ENCODE measurements at regions not wholly inside any gene's neighbourhood (a gene's known extent, or its start where the extent isn't known, plus 50 kb on each side); places are given as distances from the start of the nearest gene placed in this dataset.

DNA sequence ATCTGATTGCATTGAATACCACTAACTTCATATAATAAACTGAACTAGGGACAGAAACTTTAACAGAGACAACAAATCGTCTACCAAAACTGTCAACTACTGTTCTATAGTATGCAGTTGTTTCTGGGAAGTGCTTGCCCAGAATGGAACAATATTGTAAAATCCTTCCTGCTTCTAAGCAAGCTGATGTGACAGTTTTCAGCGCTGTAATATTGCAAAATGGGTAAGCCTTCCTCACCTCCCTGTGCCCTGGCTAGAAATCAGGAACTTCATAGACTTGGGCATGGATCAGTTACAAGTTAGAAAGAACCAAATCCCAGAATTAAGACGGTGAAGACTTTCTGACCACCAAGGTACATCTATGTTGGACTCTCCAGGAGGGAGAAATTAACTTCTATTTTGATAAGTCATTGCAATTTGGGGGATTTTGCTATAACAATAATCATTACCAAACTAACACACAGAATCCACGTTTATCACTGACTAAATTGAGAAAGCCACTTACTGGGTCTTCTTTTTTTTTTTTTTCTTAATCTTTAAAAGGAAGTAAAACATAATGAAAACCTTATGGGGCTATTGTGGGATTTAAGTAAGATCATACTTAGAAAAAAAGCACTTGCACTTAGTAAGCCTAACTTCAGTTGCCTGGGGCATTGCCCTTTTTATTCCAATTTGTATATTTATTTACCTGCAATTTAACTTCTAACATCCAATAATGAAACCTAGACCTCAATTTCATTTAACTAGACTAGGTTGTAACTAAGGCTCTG is 261.5 kb downstream of the TRIB2 start:
- DNase-seq, result no peak

DNA sequence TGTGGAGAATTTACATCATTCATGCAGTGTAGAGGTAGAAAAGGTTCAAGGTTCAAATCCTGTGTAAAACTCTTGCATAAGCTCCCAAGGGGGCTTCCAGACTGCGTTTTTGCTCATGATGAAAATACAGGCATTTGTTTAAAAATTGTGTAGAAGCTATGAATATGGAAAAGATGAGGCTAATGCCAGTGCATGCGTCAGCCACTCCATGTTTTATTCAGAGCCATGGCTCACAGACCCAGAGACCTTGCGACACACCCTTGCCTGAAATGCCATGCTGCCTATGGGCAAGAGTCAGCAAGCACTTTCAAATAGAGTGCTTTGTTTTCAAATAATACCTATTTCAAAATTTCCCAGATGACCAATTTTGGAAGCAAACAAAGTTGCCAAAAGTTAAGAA is 262.3 kb downstream of the TRIB2 start:
- no peak for DNase-seq

DNA sequence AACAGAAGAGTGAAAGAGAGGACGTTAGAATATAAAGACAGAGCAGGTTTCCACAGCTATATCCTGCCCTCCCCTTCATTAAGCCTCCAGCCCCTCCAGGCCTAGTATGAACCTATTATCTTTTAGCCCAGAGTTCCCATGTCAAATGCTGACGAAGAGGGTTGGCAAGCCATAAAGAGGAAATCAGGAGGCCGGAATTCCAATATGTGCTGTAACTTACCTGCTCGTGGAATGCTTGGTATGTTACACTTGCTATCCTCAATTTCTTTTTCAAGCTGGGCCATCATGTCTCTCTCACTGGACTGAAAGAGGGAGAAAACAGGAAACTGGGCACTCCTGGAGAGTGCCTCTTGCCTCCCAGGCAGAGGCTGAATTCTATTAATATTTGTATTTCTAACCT is 264.1 kb downstream of the TRIB2 start:
- no peak for DNase-seq

DNA sequence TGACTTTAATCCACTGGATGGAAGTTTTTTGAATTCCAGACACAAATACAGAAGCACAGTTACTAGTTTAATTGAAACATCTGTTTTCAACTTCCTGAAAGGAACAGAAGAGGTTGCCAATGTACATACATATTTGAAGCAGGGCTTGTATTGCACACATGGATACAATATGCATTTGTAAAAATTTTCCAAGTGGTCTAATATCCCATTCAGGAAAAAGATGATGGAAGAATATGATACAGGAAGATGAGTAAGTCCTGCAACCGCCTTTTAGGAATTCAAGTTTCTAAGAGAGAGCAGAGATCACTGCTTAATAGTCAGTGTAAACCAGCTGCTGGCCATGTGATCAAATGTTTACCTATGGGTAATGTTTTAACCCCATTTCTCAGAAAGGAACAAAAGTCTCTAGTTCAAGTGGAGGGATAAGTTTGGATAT is 265.4 kb downstream of the TRIB2 start:
- DNase-seq, result no peak

DNA sequence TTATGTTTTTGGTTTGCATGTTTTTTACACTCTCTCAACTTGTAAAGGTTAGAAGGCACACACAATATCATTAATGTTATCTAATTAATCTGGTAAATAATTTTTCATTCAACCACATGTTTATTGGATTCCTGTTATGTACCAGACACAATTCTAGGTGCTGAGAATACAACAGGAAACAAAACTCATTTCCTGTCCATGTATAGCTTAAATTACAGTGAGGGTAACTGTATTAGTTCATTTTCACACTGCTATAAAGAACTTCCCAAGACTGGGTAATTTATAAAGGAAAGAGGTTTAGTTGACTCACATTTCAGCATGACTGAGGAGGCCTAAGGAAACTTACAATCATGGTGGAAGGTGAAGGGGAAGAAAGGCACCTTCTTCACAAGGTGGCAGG is 270.5 kb downstream of the TRIB2 start:
- DNase-seq, result no peak

DNA sequence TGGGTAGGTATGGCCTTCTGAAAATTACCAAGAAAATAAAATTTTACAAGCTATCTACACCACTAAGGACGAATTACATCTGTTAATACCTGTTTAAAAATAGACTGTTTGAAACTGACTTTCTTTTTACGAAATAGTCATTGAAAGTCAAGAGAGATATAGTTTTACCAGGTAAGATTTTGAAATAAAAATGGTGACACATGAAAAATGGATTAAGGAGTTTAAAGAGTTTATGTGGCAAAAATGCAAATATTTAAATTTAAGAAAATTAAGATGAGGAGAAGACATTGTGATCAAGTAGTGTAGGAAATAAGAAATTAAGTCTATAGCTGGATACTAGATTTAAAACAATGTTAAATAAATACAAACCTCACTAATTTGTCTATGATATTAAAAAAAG is 271.5 kb downstream of the TRIB2 start:
- DNase-seq, result no peak

DNA sequence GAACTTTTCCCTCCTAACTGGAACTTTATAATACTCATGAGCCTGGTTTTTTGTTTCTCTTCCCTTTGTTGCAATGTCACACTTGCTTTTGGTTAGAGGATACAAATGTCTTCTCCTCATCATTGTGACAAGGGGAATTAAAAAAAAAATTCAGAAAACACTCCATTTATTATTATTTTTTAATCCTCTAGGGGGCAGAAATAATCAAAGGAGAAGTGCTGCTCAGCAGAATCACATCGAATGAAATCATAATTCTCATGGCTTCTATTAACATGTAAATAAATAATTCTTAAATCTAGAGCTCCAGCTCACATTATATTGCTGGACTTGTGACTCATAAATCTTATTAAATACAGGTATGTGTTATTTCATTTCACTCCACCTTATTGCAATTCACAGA is 273.8 kb downstream of the TRIB2 start:
- no peak for DNase-seq

DNA sequence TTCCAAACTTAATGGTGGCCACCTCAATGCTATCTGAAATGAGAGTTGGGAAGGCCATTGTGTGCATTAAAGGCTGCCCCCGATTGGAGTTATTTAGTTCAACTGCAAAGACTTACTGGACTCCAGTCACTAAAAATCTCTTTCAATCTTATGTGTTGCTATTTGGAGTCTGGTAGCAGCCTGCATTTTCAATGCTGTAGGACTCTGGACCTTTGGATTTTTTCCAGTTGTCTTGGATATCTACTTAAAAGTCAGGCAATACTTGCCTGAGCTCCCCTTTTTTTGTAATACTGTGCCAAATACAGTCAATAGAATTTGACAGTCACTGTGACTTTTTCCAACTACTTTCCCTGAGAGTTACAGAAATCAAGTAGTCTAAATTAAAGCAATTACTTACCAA is 281.9 kb downstream of the TRIB2 start:
- DNase-seq, result no peak

DNA sequence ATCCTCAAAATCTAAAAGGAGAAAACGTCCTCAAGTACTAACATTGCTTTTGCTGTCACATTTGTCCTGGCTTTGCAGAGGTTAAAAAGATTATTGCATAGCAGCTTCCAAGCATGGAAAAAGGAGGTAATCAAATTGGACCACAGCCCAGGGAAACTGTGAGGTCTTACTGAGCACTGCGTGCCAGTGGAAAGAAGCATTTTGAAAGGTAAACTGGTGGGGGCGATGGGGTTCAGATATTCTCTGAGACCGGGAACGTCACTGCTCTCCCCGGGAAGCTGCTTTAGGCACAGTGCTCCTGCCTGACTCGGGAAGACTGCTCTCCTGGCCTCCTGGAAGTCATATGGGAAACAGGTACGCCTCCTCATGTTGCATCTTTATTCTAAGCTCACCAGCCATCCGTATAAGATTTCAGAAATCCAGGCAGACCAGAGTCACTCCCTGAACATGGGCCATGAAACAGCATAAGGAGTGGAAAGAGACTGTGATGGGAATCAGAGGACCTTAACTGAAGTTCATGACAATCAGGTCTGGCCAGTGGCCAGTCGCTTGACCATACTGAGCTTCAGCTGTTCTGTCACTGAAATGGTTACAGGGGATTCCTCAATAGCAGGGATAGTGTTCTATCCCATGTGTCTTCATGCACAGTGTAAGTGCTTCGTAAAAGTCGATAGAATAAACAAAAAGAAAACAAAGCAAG is 284.1 kb downstream of the TRIB2 start:
- no peak for DNase-seq

DNA sequence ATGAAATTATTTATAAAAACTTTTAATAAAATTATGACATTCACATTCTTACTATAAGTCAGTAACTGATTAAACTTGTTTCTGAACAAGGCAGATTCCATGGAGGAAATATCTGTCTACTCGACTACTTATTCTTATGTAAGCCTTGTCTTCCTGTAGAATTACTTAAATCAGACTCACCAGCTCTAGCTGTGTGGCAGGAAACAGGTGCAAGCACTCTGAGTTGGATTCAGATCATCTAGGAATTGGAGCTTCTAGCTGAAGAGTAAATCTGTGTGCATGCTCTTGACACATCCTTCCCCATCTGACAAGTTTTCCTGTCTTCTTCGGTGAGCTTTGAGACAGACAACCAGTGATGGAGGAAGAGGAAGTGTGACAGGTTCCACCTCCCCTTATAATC is 284.7 kb downstream of the TRIB2 start:
- DNase-seq, result no peak

DNA sequence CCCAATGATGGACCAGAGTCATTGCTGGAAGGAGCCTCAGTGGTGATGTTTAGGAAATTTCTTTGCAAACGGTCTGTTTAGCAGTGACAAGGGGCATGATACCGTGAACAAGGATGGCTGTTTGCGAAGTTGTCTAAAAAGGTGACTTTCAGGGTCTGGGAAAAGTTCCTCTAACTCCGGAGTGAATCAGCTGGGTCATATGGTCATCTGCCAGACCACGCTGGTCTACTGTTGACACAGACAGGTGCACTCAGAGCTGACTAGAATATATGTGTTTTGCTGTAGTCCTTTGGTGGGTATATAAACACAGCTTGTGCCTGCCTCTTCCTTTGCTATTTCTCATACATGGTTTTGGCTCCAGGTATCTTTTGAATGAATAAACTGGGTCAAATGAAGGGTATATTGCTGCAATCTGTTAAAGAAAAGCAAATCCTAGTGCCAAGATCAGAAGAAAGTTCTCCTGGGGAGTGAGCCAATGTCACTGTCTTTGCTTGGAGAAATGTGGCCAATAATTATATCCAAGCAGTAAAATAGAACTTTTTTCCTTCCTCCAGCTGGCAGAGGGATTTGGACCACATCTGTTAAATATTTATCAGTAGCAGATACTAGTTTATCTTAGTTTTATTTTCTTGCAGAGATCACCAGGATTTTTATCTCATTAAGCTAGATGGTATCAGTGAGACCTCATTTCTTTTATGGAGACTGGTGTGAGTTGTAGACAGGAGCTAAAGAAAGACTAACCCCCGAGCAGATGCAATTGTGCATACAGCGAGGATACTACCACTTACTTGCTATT is 286.0 kb downstream of the TRIB2 start:
- no peak for DNase-seq

DNA sequence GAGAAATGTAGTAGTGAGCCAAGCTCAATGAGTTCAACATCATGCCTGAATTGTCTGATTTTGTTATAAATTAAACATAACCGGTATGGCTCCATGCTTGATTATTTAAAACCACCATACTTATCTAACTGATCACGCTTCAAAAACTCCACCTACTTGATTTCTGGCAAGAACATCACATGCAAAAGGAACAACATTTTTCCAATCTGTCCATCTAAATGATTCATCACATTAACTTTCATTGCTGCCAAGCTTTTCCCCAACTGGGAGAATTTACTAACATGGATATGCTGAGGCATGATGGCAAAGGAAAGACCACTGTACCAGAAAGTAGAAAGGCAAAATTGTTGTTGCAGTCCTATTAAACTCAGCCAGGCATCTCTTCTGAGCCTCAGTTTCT is 286.8 kb downstream of the TRIB2 start:
- DNase-seq, result no peak

DNA sequence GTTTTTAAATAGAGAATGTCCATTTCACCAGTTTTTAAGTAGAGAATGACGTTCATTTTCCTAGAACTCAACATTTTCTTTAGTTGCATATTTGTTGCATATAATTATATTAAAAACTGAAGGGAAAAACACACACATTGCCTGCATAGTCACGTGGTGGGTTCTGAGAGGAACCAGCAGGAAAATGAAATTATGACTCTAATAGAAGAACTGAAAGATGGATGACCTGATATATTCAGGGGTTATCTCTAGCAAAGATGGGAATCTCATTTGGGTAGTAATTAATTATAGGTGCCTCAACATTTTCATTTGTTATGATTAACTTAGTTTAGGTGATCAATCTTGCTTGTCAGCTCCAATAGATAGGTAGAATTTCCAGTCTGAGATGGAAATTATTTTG is 288.3 kb downstream of the TRIB2 start:
- DNase-seq, result no peak

DNA sequence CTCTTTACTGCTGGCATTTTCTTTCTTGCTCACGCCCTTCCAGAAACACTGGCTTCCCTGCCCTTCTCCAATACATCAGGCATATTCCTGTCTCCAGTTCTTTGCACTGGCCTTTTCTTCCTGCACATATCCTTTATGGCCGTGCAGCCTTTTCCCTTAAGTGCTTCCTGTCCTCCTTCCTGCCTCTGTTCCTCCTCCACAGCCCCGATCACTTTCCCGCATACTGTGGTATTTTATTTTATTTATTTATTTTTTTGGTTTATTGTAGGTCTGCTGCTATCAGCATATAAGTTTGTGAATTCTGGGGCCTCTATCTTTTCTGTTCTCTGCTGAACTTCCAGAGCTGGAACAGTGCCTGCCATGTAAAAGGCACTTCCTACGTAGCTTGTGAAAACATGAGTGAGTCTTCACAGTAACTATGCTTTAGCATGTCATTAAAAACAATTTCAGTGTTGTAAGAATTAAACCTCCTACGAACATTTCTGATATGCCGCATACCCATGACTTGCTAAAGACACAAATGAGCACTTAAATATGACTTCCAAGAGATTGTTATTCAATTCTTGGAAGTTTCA is 289.1 kb downstream of the TRIB2 start:
- no peak for DNase-seq

DNA sequence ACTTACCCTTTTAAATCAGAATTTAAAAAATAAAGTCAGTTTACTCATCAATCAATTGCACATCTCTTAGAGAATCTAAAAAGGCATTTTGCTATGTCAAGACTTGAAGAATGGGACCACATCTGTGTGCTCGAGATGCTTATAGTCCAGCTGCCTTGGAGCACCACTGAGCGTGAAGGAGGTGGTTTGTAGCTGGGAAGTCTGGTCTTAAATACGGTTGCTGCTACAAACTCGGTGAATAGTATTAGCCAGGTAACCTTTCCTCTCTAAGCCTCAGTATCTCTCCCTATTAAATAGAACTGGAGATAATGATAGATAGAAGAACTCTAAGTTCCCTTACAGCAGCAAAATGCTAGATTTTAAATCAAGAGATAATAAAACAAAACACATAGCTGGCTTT is 289.7 kb downstream of the TRIB2 start:
- no peak for DNase-seq

DNA sequence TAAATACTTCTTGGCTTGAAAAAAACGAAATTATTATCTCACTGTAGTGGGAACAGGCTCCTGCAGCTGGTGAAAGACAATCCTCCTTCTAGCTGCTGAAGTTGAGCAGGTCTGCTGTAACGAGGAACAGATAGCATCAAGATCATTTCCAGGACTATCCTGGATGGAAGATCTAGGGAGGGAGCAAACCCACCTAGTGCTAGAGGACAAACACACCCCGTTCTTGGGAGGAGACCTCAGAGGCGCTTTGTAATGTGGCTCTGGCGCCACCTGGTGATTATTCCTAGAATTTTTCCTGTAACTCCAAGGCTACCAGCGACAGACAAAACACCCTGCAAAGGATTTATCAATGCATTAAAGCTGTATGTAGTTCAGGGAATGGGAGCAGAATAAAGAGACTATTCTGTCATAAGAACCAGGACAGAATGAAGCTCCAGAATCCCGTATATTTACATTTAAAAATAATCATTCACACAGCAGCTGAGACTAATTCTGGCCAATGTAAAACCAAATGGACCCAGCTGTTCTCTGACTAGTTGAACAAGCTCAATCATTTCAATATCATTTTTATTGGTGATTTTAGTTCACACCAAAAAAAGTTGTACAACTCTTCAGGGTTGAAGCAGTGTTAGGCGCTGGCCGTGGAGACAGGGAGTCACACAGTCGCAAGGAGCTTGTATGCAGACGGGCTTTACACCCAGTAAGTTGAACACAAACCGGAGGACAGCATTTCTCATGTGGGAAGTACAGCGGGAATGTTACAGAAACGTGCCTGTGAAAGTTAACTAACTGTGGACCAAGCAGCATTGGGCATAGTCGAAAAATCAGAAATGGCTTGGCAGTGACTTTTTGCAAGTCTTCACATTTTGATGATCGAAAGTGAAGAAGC is 290.3 kb downstream of the TRIB2 start:
- peak; percentile 57 to 67 for DNase-seq

DNA sequence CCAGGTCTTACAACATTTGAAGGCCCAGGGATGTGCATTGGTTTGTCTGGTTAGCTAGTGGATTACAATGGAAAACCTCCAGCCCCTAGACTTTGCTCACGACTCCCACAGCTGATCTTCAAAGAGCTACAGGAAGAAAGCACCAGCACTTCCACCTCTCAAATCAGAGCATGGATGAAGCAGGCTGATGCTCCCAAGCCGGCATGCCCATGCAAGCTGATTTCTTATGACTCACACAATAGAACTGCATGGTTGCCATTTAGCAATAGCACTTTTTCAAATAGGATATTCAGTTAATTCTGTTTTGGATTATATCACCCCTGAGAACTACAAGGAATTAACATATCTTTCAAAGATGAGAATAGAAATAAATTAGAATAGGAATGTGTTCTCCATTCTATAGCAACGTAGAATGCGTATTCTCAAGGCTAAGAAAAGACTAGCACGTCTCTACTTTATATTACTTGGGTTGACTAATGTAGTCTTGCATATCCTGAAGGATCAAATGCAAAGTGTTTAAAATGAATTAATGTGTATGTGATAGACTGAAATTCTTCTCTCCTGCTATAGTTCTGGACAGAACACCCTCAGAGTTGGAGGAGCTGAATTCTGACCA is 292.4 kb downstream of the TRIB2 start:
- DNase-seq, result no peak

DNA sequence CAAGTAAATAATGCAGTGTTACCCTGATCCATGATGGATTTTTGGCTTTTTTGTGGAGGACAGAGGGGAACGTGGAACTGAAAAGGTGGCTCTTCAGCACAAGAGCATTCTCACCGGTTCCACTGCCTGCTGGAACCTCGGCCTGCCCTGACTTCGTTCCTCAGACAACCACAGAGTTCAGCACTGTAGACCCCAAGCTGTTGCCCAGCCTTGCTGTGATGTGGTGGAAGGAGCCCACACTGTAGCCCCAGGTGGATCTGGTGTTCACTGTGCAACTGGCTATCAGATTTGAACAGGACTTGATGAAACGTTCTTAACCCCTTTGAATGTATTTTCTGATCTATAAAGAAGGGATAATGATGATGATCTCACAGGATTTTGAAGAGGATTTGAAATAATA is 293.5 kb downstream of the TRIB2 start:
- no peak for DNase-seq

DNA sequence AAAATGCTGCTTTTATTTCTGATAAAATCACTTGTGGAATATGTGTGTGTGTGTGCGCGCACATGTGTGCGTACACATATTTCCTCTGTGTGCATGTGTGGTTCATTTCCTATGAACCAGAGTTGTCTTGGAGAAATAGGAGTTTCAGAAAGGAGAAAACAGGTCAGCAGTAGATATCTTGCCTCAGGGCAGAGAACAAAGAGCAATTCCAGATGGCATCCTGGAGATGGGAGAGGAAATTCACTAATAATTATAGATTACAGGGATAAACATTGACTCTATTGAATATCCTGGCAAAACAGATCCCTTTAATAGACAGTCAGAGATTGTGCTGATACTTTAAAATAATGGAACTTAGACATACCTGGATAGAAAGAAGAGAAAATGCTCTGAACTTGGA is 298.0 kb downstream of the TRIB2 start:
- no peak for DNase-seq

DNA sequence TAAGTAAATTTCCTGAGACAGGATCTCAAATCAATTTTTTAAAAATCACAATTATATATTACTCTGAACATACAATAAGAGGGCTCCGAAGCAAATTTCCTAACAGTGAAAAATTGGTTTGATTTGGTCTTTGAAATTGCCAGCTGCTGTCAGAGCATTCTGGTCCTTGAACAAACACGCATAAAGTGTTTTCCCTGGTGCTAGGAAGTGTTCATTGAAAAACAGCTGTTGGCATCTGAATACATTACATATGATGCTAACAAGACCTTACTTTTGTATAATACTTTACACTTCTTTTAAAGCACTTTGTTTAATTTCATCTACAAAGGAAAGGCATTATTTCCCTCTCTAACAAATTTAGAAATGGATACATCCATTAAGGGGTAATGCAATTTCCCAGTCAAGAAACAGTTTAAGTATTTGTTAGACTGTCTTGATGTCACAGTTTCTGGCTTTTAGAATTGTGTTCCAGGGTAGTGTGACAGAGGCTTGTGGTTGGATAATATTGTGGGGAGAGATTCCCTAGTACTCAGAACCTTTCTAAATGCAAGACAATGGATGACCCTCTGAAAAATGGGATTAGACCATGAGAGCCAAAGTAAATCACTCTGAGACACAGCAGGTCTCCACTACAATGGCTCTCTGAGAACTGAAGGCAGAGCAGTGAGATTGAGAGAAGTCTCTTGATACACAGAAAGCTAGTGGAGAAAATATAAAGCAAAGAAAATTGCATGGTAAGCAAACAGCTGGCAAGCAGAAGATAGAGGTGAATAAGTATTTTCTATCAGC is 299.0 kb downstream of the TRIB2 start:
- no peak for DNase-seq

DNA sequence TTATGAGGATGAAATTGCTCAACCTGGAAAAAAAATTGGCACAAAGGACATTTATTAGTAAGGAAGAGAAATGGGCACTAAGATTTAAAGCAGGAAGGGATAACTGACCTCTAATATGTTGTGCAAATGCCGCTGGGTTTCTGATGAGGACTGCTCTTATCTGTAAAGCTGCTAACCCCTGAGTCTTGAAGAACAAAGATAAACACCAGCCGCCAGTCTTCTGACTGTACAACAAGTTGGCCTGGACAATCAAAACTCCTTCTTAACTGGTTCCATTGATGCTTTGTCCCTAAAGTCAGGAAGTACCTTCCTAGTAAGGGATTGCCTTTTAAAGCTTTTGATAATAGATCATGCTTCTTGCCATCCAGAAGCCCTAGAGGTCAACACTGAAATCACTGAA is 301.8 kb downstream of the TRIB2 start:
- no peak for DNase-seq

Data from stimulated activated CD4-positive, alpha-beta T cell treated with anti-CD3 and anti-CD28 coated beads, Interleukin-2, amount 100 ng/mL, for 48 hours (primary cell).